HepG2 (cell line): ENCODE measurements at regions not wholly inside any gene's neighbourhood (a gene's known extent, or its start where the extent isn't known, plus 50 kb on each side); places are given as distances from the start of the nearest gene placed in this dataset.
"Not testable (repeated sequence)": the region's sequence is repeated elsewhere in the genome, so short reads cannot be mapped to it uniquely, and the experiment has no call there.

ENCODE experiments used
- ATAC-seq: fragments of 200-7000 bp; cut with Tn5 transposase; 3 replicates; pipeline ENCODE4 v1.9.1; 2020; ENCODE audit warnings: mild to moderate bottlenecking, moderate library complexity
- BruUV-seq: library from RNA; stranded (reverse); fragments of 400-500 nt; replicated peaks from 2 replicates; lab custom pipeline; 2021; lab: Mats Ljungman, UMichigan
- CTCF ChIA-PET: fragments of 300-600 bp; formaldehyde crosslinking; extraction: SDS; loops from one replicate; lab custom pipeline; 2021; ENCODE audit warnings: low total read pairs, inconsistent platforms, low intra/inter-chr PET ratio; lab: Yijun Ruan, JAX
- POLR2A ChIA-PET: fragments of 350-600 bp; sonication (Branson Sonifier 250); formaldehyde crosslinking; loops from one replicate; lab custom pipeline; 2020; ENCODE audit warnings: antibody characterized with exemption, inconsistent platforms; lab: Yijun Ruan, JAX
- DNase-seq: peaks from one replicate; pipeline ENCODE4 v3.0.0-alpha.2; 2015; ENCODE audit warnings: low spot score
- FAIRE-seq: peaks from 3 replicates; lab custom pipeline; 2011; peaks lifted over from hg19 to GRCh38; lab: Jason Lieb, UNC
- H2AFZ ChIP-seq: one replicate; pipeline ENCODE4 v1.6.1; 2011; ENCODE audit warnings: low read length, inconsistent platforms
- H3K27ac ChIP-seq: fragments of 300-600 bp; 3 replicates; pipeline ENCODE4 v1.8.0; 2011; ENCODE audit warnings: mixed run types, mild to moderate bottlenecking, mixed read lengths, low read length, inconsistent platforms; ENCODE audit not compliant: insufficient read depth; ENCODE audit errors: extremely low read length
- H3K27me3 ChIP-seq, 2 experiments: fragments of 200-600 bp in 1 of 2; 2 replicates in 1 of 2; 3 replicates in 1 of 2; pipeline versions ENCODE4 v1.6.0 to v1.8.0; 2011; ENCODE audit warnings: low read length in 2 of 2, mild to moderate bottlenecking in 2 of 2, moderate library complexity in 2 of 2, inconsistent platforms in 1 of 2; ENCODE audit not compliant: insufficient read depth in 2 of 2, control insufficient read depth in 1 of 2
- H3K36me3 ChIP-seq, 2 experiments: fragments of 200-600 bp in 1 of 2; replicated peaks in 1 of 2; 2 replicates in 1 of 2; 3 replicates in 1 of 2; pipeline versions ENCODE4 v1.5.1 to v1.8.0; 2011; ENCODE audit warnings: low read length in 2 of 2, inconsistent platforms in 1 of 2; ENCODE audit not compliant: insufficient read depth in 2 of 2, control insufficient read depth in 1 of 2
- H3K4me1 ChIP-seq: 2 replicates; pipeline ENCODE4 v1.5.1; 2012; ENCODE audit warnings: low read length, inconsistent platforms; ENCODE audit not compliant: insufficient read depth
- H3K4me2 ChIP-seq: 2 replicates; pipeline ENCODE4 v1.6.0; 2011; ENCODE audit warnings: low read depth, low read length, inconsistent platforms
- H3K4me3 ChIP-seq, 3 experiments: fragments of 200-600 bp in 1 of 3; sonication (generic), shearing (Covaris generic) in 1 of 3; replicated peaks in 1 of 3; 2 replicates each; pipeline ENCODE4 v1.5.1; 2011 to 2016; ENCODE audit warnings: low read length in 3 of 3, inconsistent platforms in 2 of 3, low read depth in 2 of 3, mild to moderate bottlenecking in 2 of 3, control low read depth in 1 of 3, mixed read lengths in 1 of 3; ENCODE audit not compliant: insufficient read depth in 1 of 3
- H3K79me2 ChIP-seq: one replicate; pipeline ENCODE4 v1.6.1; 2011; ENCODE audit warnings: low read length, inconsistent platforms; ENCODE audit not compliant: insufficient read depth
- H3K9ac ChIP-seq: 2 replicates; pipeline ENCODE4 v1.6.0; 2011; ENCODE audit warnings: mild to moderate bottlenecking, low read depth, low read length, inconsistent platforms; ENCODE audit not compliant: insufficient read depth
- H3K9me3 ChIP-seq: 2 replicates; pipeline ENCODE4 v1.5.1; 2012; ENCODE audit warnings: mild to moderate bottlenecking, low read length
- H4K20me1 ChIP-seq: 2 replicates; pipeline ENCODE4 v1.6.0; 2011; ENCODE audit warnings: inconsistent platforms, mild to moderate bottlenecking, low read length, moderate library complexity; ENCODE audit not compliant: insufficient read depth
- MAFF ChIP-seq: IDR thresholded peaks from 2 replicates; pipeline ENCODE4 v1.6.1; 2011; ENCODE audit warnings: low read depth, low read length, improper control_type of control experiment
- MAFK ChIP-seq, 2 experiments: IDR thresholded peaks in 1 of 2; conservative IDR thresholded peaks in 1 of 2; 2 replicates each; pipeline ENCODE4 v1.6.1; 2011; ENCODE audit warnings: improper control_type of control experiment in 2 of 2, low read length in 2 of 2
- MED1 ChIP-seq: sonication (generic); formaldehyde crosslinking; IDR thresholded peaks from 2 replicates; pipeline ENCODE4 v1.4.0; 2020; ENCODE audit warnings: missing genetic modification reagents
- YY1 ChIP-seq: IDR thresholded peaks from 2 replicates; pipeline ENCODE4 v1.6.1; 2011; ENCODE audit warnings: low read length, low read depth, moderate library complexity, mild to moderate bottlenecking; ENCODE audit not compliant: insufficient read depth, insufficient replicate concordance
- WGBS: methylation state at CpG from one replicate; pipeline ENCODE4 v1.1.6; 2017; ENCODE audit warnings: low lambda C conversion rate; 5-methylcytosine and 5-hydroxymethylcytosine counted together
- in situ Hi-C: cut with HindIII; loops from 2 replicates; pipeline ENCODE4 v1.10.0; 2017; ENCODE audit warnings: low pct_unique_long_range_greater_than_20kb; ENCODE audit not compliant: extremely low pct_ligation_motif_present
- intact Hi-C: fragments of 100-400 bp; cut with micrococcal nuclease; formaldehyde crosslinking; loops from one replicate; pipeline ENCODE4 v1.10.0; 2022; ENCODE audit not compliant: unreplicated experiment
- TF ChIP-seq, protein P1 (sequence below): sonication (generic); formaldehyde crosslinking; IDR thresholded peaks from 2 replicates; pipeline ENCODE4 v1.5.0; 2020; ENCODE audit warnings: missing genetic modification reagents, mild to moderate bottlenecking, borderline replicate concordance

GRCh38 chrX:121433289-121433688 lies 385.9 kb downstream of the GLUD2 start:
- Histone ChIP-seq H3K9me3 (no peaks in the 10 kb centered on the region), H3K36me3 (no peaks in the 10 kb centered on the region), H3K27ac (no peak overlapping the region), H3K4me1 (no peaks in the 10 kb centered on the region), H4K20me1 (no peaks in the 10 kb centered on the region), H2AFZ (no peak overlapping the region), H3K4me2 (no peak overlapping the region), H3K79me2 (no peaks in the 10 kb centered on the region), H3K27me3 (no peaks in the 10 kb centered on the region), H3K9ac (no peak overlapping the region), H3K4me3 (no peak overlapping the region)
- intact Hi-C loops, result no loop called here
- TF ChIP-seq, protein P1, sequence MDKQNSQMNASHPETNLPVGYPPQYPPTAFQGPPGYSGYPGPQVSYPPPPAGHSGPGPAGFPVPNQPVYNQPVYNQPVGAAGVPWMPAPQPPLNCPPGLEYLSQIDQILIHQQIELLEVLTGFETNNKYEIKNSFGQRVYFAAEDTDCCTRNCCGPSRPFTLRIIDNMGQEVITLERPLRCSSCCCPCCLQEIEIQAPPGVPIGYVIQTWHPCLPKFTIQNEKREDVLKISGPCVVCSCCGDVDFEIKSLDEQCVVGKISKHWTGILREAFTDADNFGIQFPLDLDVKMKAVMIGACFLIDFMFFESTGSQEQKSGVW (CRISPR knock-in tag), result no peak
- TF ChIP-seq MAFF (peak; percentile 27; the same call in 1 of the 2 replicates), MAFK (conservative IDR thresholded peaks at IDR 0.05 in 1 of 2, IDR thresholded peaks at IDR 0.05 in 1 of 2; ENCODE audit: low read length in 2 of 2) (peak in 1 of 2 experiments; percentile 57; a peak in 2 of 4 replicates), YY1 (no peak), MED1 (CRISPR knock-in tag) (no peak)
- POLR2A ChIA-PET, result no interaction called here
- FAIRE-seq (no peak), DNase-seq (no peak), ATAC-seq (no peak)
- CTCF ChIA-PET, result no interaction called here
- 94% methylated on average over 1 of the region's 1 CpG for WGBS
- in situ Hi-C loops, result no loop called here
- BruUV-seq, result no TSS peak

GRCh38 chrX:121437666-121438065 lies 390.3 kb downstream of the GLUD2 start:
- FAIRE-seq, H3K4me2 ChIP-seq, in situ Hi-C loops, intact Hi-C loops, H3K9ac ChIP-seq, BruUV-seq, CTCF ChIA-PET, H2AFZ ChIP-seq, H3K4me3 ChIP-seq, H3K4me1 ChIP-seq, H3K36me3 ChIP-seq, H3K27ac ChIP-seq, ATAC-seq, H3K9me3 ChIP-seq, DNase-seq, H3K27me3 ChIP-seq, H3K79me2 ChIP-seq, POLR2A ChIA-PET, H4K20me1 ChIP-seq: not testable (repeated sequence)
- WGBS, result 96% methylated on average over 3 of the region's 23 CpGs
